ENCODE measurements at regions not wholly inside any gene's neighbourhood (a gene's known extent, or its start where the extent isn't known, plus 50 kb on each side); places are given as distances from the start of the nearest gene placed in this dataset.

- Histone ChIP-seq H3K4me3 (no peak overlapping the region), H3K27me3 (no peaks in the 10 kb centered on the region), H3K4me1 (no peaks in the 10 kb centered on the region), H3K9me3 (peaks cover 0 to 3% (median 0%) of the 10 kb centered on the region in 12 donors), H3K27ac (no peak overlapping the region), H3K36me3 (no peaks in the 10 kb centered on the region)
- intact Hi-C loops (cut with DNase I), result no loop called here
- ATAC-seq (peak in 3 of 4 donors; percentile 57 to 75 (median 59)), DNase-seq (no peak)
- 43 to 53% (median 47%) methylated on average over 3 of the region's 3 CpGs for WGBS, 4 donors
- TF ChIP-seq CTCF (IDR thresholded peaks at IDR 0.05), result no peak
- no peak for TF ChIP-seq POLR2A (IDR thresholded peaks at IDR 0.05)
Observed at GRCh38 chr1:164495905-164496304, 63.1 kb upstream of the PBX1 start.

- no peaks in the 10 kb centered on the region for H3K36me3 ChIP-seq
- 56 to 74% (median 63%) methylated on average over 2 of the region's 2 CpGs for WGBS, 4 donors
- no peaks in the 10 kb centered on the region for H3K27me3 ChIP-seq
- intact Hi-C loops (cut with DNase I), result no loop called here
- ATAC-seq (no peak), DNase-seq (no peak)
- peaks cover 0 to 22% (median 5%) of the 10 kb centered on the region in 12 donors for H3K9me3 ChIP-seq
- H3K4me3 ChIP-seq, result no peak overlapping the region
- H3K4me1 ChIP-seq, result no peaks in the 10 kb centered on the region
- TF ChIP-seq CTCF (IDR thresholded peaks at IDR 0.05), result no peak
- TF ChIP-seq POLR2A (IDR thresholded peaks at IDR 0.05), result no peak
- H3K27ac ChIP-seq, result no peak overlapping the region
Observed at GRCh38 chr1:164498792-164499191, 60.2 kb upstream of the PBX1 start.

- DNase-seq (no peak), ATAC-seq (no peak)
- intact Hi-C loops (cut with DNase I), result no loop called here
- TF ChIP-seq CTCF (IDR thresholded peaks at IDR 0.05) (no peak), POLR2A (IDR thresholded peaks at IDR 0.05) (no peak)
- no peaks in the 10 kb centered on the region for H3K36me3 ChIP-seq
- H3K9me3 ChIP-seq, result peaks cover 0 to 24% (median 5%) of the 10 kb centered on the region in 12 donors
- H3K27ac ChIP-seq, result no peak overlapping the region
- WGBS, 4 donors, result 79 to 91% (median 88%) methylated on average over 1 of the region's 1 CpG
- no peaks in the 10 kb centered on the region for H3K4me1 ChIP-seq
- no peak overlapping the region for H3K4me3 ChIP-seq
- H3K27me3 ChIP-seq, result no peaks in the 10 kb centered on the region
Observed at GRCh38 chr1:164504749-164505148, 54.2 kb upstream of the PBX1 start.

Data from heart left ventricle (tissue), 16 donors.